Mucosa of gallbladder (tissue), 1 donor: ENCODE measurements at regions not wholly inside any gene's neighbourhood (a gene's known extent, or its start where the extent isn't known, plus 50 kb on each side); places are given as distances from the start of the nearest gene placed in this dataset.
A peak's percentile ranks its signal among the peaks of the same experiment; 100 is the strongest.
"Not testable (repeated sequence)": the region's sequence is repeated elsewhere in the genome, so short reads cannot be mapped to it uniquely, and the experiment has no call there.

Experiments used
- DNase-seq: peaks from one replicate; pipeline ENCODE4 v3.0.0-alpha.2; 2020; ENCODE audit warnings: low spot score
- donor health status: DM: no; HTN: no; CAD: no.

DNA sequence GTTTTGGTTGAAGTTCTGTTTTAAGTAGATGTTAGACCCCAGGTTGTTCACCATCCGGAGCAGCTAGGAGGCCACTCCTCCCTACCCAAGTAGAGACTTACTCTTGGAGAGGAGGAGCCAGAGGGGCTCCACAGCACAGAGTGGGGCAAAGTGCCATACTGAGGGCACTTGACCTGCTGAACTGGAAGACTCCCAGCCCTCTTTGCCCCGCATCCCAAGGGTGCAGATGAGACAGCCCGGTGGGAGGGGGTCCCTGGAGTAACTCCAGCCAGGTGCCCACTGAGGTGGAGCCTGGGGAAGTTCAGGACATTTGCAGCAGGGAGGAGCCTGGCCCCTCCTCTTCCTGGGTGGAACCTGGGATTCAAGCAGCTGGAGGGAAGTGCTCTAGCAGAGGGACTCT, 102.1 kb upstream of the GPR6 start:
- DNase-seq = no peak

DNA sequence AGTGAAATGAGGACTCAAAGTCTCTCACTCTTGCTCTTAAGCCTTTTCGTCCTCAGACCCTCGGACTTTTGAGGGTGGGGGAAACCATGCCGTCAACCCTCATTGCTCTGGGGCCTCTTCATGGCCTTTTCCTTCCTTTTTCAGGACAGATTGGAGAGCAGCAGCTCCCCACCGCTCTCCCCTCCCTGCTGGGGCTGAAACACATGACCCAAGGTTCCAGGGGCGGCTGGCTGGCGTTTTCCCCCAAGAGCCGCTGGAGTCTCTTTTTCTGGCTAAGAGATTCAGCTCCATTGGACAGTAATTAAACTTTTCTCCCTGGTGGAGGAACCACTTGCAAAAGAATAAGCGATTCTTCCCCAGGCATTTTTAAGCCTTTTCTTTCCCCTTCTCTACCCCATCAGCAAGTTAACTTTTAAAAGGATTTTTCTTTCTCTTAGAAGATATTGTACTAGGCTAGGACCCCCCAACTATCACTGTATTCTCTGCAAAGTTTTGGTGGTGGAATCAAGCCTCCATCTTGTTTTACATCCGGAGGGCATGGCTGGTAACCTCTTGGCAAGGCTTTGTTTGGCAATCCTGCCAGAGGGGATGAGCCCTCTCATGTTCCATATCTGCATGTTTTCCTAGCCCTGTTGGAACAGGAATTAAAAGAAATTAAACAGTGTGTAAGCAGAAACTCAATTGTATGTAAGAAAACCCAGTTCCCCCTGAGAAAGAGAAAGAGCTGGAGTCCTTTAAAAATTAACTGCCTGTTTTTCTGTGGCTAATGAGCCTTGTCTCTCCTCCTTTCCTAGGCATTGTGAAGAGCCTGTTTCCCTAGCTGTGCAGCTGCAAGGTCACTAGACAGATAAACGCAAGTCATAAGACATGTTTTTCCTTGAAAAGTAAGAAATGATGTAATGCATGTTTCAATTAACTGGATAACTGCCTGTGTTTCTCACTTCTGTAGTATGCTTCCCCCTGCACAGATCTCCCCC, 100.8 kb upstream of the GPR6 start:
- DNase-seq = no peak

DNA sequence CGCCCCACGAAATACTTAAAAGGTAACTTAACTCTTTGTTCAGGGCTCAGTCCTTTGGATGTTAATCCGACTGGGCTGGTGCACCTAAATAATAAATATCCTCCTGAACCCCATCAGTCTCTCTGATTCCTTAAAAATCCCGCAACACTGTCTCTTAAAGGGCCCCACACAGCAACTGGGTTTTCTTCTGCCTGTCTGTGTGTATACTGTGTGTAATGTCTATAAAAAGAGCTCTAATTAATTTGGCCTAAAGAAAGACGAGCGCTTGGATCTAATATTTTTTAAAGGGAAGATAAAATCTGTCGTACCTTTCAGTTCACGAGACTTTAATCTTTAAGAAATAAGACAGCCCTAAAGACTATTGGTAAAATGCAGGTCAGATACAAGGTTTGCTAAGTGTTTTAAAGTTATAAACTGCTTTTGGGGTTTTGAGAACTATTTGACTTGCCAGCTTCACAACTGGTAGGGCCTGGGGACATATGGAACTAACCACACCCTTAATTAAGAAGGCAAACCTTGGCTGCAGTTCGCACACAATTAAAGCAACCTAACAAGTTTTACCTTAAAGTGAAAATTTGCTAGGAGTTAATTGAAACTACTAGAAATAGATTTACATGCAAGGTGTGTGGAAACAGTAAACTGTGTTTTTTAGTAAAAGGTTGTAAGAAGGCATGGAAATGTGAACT, 100.0 kb upstream of the GPR6 start:
- DNase-seq = not testable (repeated sequence)

DNA sequence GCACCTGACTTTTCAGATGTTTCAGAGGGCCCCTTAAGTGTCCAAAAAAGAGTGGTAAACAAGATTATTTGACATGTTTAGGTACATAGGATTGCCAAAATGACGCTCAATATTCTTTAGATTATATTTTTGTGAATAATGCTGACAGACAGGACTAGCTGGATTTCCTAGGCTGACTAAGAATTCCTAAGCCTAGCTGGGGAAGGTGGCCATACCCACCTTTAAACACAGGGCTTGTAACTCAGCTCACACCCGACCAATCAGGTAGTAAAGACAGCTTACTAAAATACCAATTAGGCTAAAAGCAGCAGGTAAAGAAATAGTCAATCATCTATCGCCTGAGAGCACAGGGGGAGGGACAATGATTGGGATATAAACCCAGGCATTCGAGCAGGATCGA, 99.0 kb upstream of the GPR6 start:
- DNase-seq = not testable (repeated sequence)

DNA sequence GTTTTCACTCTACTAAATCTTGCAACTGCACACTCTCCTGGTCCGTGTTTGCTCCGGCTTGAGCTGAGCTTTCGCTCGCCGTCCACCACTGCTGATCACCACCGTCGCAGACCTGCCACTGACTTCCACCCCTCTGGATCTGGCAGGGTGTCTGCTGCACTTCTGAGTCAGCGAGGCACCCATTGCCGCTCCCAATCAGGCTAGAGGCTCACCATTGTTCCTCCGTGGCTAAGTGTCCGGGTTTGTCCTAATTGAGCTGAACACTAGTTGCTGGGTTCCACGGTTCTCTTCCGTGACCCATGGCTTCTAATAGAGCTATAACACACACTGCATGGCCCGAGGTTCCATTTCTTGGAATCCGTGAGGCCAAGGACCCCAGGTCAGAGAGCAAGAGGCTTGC, 98.6 kb upstream of the GPR6 start:
- no peak for DNase-seq

DNA sequence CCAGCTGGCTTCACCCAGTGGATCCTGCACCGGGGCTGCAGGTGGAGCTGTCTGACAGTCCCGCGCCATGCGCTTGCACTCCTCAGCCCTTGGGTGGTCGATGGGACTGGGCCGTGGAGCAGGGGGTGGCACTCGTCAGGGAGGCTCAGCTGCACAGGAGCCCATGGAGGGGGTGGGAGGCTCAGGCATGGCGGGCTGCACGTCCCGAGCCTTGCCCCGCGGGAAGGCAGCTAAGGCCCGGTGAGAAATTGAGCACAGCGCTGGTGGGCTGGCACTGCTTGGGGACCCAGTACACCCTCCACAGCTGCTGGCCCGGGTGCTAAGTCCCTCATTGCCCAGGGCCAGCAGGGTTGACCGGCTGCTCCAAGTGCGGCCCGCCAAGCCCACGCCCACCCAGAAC, 97.0 kb upstream of the GPR6 start:
- DNase-seq = not testable (repeated sequence)

DNA sequence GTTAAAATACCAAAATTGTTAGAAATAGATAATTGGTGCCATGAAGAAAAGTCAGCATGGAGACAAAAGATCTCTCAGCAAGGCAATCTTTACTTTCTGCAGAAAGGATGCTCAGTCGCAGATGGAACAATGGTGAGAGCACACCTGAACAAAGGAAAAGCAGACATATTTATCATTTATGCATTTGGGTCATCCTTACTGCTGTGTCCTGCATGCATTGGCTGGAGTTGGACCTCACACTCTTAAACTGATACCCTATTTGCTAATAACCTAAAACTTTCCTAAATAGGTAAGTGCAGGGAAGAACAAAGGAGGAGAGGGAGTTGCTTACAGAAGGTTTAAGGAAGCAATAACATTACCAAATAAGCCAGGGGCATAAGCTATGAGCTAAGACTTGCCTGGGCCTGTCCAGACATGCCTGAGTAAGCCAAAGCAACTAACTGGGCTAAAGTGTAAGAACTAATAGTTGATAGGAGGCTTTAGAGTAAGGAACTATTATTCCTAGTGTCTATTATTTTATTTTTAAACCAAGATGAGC, 96.1 kb upstream of the GPR6 start:
- DNase-seq = not testable (repeated sequence)

DNA sequence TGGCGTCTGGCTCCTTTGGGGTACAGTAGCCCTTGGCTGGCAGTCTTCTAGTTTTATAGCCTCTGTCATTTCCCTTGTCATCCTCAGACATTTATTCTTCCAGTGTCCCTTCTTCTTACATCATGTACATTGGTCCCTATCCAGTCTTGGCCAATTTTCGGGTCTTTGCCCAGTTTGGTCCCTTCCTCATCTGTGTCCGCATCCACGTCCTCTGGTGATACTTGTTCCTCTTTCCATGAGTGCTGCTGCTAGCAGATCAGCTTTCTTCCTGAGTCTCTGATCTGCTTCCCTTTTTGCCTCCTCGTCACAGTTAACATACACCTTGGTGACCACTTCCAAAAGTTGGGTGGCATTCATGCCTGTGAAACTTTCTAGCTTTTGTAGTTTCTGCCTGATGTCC, 86.2 kb upstream of the GPR6 start:
- DNase-seq = peak; percentile 18

DNA sequence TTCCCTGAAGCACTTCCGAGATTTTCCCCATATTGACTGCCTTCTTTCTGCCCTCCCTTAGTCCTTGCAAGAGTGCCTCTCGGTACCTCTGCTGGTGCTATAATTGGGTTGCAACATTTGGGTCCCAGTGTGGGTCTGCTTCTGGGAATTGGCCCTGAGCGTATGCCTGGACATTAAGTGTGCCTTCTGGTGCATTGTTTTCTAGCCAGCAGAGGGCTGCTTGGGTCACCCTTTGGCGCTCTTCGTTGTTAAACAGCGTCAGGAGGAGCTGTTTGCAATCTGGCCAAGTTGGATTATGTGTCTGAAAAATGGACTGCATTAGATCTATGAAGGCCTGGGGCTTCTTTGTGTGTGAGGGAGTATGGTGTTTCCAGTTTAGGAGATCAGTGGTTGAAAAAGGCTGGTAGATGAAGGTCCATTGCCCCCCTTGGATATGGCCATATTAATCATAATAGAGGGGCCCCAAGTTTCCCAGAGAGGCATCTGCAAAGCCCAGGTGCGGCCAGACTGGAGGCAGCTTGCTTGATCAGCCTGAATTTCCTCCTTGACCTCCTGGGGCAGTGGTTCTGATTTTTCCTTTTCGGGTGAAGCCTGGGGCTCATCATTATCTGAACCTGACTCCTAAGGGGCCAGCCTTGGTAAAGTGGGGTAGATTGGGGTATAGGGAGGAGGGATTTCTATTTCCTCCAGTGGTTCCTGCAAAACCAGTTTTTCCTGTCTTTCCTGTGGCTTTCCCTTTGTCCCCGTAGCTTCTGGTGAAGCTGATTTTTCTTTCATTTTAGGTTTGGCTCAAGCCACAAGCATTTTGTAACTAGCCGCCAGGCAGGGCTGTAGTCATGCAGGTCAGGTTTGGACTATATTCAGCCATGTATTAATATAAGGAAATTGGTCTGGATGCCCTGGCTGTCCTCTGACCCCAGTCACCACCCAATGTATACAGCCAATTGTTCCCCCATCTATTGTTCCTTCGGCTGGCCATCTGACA, 85.4 kb upstream of the GPR6 start:
- peak; percentile 66 for DNase-seq

DNA sequence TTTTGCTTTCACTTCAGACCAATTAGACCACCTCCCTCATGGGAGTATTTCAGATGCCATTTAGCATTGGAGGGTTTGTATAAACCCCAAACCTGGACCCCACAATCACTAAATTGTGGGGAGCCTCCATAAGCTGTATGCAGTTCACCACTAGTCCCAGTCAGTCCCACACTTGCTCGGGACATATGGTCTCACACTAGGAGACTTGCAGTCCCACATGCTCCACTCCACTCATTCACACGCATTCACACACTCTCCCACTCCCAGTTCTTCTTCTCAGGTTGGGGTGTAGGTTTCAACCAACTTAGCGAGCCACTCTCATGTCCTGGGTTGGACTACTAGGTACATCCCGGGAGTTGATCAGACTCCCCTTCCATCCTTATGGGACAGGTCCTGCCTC, 84.5 kb upstream of the GPR6 start:
- DNase-seq = no peak

DNA sequence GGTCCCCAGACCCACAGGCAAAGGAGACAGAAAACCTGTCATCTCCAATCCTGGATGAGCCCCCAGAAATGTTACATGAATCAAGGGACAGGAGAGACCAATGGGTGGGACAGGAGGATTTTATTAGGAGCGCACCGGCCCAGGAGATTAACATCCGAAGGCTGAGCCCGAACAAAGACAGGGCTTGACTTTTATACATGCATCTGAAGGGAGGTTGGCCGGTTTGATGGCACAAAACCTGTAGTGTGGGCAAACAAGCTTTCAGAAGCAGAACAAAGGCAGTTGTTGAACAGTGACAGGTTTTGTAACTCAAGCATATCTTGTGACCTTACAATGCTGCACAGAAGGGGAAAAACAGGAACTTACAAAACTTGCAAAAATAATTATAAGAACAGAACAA, 83.9 kb upstream of the GPR6 start:
- no peak for DNase-seq

DNA sequence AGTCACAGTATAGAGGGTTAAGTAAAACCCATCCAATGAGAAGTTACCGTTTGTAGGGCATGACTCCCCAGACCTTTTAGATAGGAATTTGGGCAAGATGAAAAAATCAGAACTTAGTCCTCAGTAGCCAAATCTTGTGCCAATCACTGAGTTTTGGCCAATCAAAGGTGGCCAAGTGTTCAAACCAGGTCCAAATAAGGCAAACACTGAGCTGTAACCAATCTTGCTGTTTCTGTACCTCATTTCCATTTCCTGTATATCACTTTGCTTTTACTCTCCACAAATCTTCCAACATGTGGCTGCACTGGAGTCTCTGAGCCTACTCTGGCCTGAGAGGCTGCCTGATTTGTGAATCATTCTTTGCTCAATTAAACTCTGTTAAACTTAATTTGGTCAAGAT, 81.8 kb upstream of the GPR6 start:
- no peak for DNase-seq

DNA sequence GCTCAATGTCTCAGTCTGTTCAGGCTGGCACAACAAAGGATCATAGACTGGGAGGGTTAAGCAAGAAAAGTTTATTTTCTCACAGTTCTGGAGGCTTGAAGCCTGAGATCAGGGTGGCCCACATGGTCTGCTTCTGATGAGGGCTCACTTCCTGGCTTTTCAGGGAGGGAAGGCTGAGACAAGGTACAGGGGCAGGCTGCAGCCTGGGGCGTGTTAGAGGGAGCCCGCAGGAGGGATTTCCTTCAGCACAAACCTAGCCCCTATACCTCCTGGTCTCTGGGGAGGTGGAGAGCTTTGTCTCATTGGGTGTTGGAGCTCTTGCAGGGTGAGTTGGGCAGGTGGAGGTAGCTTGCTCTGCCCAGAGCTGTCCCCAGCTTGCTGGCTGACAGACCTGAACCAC, 81.1 kb upstream of the GPR6 start:
- no peak for DNase-seq

DNA sequence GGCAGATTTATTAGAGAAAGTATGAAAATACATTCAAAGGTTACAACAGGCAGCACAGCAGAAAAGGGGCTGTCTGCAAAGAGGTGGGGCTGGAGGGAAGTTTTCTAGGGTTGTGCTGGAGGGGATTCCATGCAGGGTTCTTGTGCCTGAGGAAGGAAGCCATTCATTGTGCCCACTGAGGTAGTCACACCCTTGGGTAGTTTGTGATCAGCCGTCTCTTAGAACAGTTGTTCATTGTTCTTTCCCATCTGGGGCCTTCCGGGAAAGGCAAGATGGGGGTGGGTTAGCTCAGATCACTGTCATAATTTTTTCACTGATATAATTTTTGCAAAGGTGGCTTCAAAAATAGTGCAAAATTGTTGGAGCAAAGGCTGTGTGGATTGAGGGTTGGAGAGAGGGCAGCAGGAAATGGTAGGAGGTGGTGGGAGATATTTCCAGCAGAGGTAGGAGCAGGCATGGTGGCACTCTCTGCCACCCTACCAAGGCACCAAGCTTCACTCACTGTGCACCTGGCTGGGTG, 80.5 kb upstream of the GPR6 start:
- DNase-seq = no peak

DNA sequence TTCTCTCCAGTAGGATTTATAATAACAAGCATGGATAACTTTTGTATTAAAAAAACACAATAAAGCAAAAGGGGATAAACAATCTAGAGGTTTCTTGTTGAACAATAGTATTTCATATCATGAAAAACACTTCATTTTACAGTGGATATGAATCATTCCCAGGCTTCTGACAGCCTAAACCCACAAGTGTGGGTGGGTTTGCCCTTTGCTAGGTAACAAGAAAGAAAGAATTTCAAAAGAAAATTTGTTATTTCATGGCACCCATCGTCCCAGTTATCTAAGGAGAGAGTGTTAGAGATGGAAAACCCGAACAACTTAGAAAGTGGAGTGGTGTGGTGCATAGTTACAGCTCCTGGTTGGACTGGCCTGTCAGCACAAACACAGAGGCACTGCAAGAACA, 76.1 kb upstream of the GPR6 start:
- no peak for DNase-seq

DNA sequence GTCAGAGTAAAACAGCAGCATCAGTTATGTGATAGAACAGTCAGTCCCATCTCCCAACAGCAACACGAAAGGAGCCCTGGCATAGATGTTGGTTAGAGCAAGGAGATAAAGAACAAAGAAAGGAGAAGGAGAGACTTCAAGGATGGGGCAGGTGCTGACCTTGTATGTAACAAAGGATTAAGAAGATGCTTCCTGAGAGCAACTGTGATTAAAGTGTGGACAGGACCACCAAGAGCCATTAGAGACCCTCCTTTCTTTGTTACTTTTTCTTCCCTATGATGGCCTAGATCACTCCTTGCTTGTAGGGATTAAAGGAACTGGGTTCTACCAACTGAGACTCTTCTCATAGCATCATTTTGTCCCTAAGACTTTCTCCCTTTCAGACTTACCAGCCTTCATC, 75.2 kb upstream of the GPR6 start:
- DNase-seq = no peak

DNA sequence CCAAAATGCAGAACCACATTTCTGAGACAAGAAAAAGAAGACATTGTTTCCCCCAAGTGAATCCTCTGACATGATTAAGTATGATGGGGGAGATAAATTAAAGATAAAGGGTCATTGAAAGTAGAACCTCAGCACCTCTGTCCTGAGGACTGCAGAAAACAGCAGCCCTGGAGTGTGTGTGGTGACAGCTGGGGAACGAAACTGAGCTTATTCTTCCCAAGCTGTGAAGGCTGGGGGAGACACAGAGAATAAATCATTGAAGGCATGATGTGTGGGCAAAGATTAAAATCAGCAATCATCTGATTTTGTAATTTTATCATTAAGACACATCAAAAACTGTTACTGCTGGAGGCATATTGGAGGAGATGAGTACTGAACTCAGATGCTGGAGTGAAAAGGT, 67.5 kb upstream of the GPR6 start:
- no peak for DNase-seq

DNA sequence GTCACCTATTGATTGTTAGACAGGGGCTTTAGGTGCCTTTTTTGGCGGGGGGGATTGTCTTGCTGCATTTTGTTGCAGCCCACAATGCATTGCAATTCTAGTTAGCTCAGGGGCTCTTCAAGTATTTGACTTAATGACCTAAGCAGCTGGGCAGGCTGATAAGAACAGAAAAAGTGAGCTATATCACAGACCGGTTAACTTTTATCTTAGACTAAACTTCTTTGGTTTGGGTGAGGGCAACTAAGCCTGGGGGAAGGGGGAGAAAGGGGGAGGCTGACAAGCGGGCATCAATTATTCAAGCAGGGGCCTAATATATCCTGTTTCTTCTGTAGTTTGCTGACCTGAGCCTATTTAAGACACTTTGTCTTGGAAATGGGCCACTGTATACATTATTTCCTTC, 66.0 kb upstream of the GPR6 start:
- no peak for DNase-seq

DNA sequence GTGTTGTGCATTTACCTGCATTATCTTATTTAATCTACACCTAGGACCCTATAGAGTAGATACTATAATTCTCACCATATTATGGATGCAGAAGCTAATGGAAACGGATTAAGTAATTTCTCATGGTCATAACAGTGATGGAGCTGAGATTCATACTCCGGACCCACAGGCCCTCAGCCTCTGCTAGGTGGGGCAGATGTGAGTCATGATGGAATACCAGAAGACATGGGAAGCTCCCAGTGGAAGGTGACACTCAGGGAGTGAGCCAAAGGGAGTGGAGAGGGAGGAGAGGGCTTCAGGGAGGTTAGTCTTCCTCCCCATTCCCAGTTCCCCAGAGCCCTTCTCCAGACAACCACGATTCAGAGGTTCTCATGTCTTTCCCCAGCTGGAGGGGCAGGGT, 65.2 kb upstream of the GPR6 start:
- no peak for DNase-seq

DNA sequence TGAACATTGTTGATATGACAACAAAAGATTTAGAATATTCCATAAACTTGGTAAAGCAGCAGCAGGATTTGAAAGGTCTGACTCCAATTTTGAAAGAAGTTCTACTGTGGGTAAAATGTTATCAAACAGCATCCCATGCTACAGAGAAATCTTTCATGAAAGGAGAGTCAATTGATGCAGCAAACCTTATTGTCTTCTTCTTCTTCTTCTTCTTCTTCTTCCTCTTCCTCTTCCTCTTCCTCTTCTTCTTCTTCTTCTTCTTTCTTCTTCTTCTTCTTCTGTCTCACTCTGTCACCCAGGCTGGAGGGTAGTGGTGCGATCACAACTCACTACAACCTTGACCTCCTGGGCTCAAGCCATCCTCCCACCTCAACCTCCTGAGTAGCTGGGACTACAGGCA, 62.4 kb upstream of the GPR6 start:
- DNase-seq = not testable (repeated sequence)

DNA sequence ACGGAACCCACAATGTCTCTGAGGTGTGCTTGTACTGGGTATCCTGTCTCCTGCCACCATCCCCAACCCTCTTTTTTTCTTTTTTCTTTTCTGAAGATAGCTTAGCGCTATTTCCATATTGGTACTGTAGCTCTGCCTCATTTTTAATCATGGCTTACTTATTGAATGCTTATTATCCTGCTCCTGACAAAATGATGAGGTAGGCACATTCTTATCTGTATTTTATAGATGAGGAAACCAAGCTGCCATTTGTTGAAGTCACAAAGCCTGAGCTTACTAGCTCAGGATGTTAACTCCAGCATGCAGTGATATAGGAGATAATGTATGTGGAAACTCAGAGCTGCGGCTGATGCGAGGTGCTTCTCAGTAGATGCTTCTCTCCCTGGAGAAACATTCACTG, 61.4 kb upstream of the GPR6 start:
- DNase-seq = no peak

DNA sequence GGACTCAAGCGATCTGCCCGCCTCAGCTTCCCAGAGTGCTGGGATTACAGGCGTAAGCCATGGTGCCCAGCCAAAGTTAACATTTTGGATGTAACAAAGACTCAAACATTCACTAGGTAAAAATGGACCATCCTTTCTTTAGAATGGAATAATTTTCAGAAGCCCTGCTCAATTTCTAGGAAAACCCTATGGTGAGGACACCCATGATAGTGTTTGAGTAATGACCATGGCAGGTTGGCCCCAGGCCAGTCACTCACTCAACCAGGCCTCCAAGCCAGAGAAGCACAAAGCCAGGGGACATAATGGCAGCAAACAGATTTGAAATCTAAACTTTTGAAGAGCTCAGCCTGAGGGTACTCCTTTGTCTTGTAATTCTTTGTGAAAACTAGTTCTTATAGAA, 59.9 kb upstream of the GPR6 start:
- DNase-seq = no peak
